ENCODE measurements at regions not wholly inside any gene's neighbourhood (a gene's known extent, or its start where the extent isn't known, plus 50 kb on each side); places are given as distances from the start of the nearest gene placed in this dataset.

- no peak for TF ChIP-seq POLR2AphosphoS5 (IDR thresholded peaks at IDR 0.05)
- TF ChIP-seq, protein P1, sequence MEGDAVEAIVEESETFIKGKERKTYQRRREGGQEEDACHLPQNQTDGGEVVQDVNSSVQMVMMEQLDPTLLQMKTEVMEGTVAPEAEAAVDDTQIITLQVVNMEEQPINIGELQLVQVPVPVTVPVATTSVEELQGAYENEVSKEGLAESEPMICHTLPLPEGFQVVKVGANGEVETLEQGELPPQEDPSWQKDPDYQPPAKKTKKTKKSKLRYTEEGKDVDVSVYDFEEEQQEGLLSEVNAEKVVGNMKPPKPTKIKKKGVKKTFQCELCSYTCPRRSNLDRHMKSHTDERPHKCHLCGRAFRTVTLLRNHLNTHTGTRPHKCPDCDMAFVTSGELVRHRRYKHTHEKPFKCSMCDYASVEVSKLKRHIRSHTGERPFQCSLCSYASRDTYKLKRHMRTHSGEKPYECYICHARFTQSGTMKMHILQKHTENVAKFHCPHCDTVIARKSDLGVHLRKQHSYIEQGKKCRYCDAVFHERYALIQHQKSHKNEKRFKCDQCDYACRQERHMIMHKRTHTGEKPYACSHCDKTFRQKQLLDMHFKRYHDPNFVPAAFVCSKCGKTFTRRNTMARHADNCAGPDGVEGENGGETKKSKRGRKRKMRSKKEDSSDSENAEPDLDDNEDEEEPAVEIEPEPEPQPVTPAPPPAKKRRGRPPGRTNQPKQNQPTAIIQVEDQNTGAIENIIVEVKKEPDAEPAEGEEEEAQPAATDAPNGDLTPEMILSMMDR (IDR thresholded peaks at IDR 0.05): no peak
- TF ChIP-seq EP300 (IDR thresholded peaks at IDR 0.05): no peak
- no peak for TF ChIP-seq POLR2A (IDR thresholded peaks at IDR 0.05)
Measured at GRCh38 chr4:106691749-106692148, 323.2 kb upstream of the GIMD1 start.

Measured in sigmoid colon (tissue), 4 donors.